ENCODE measurements at regions not wholly inside any gene's neighbourhood (a gene's known extent, or its start where the extent isn't known, plus 50 kb on each side); places are given as distances from the start of the nearest gene placed in this dataset.

- Histone ChIP-seq H3K56ac (ENCODE audit: insufficient read length, low read depth, low read length) (no peak overlapping the region), H2AFZ (ENCODE audit: low read length) (no peak overlapping the region), H2BK12ac (ENCODE audit: insufficient read length, low read depth, low read length) (no peak overlapping the region), H4K8ac (replicated peaks; ENCODE audit: insufficient read length, low read depth, low read length) (no peak overlapping the region), H3K4me2 (ENCODE audit: insufficient read depth, insufficient read length, low read length) (no peak overlapping the region), H3K14ac (ENCODE audit: insufficient read depth, low read length) (no peak overlapping the region), H4K20me1 (ENCODE audit: control insufficient read depth, insufficient read depth, insufficient read length) (no peaks in the 10 kb centered on the region), H3K27me3 (ENCODE audit: insufficient read depth, low read length) (no peaks in the 10 kb centered on the region), H2BK20ac (ENCODE audit: low read depth, low read length, poor library complexity, severe bottlenecking) (no peak overlapping the region), H4K5ac (ENCODE audit: insufficient read length, low read depth, low read length) (no peak overlapping the region), H3K27ac (ENCODE audit: insufficient read length, low read depth, low read length) (no peak overlapping the region), H3K23me2 (ENCODE audit: insufficient read length, low read depth, low read length, poor library complexity, severe bottlenecking) (no peaks in the 10 kb centered on the region), H3K4ac (ENCODE audit: low read depth, low read length) (no peak overlapping the region), H2BK120ac (ENCODE audit: low read depth, low read length, poor library complexity, severe bottlenecking) (no peak overlapping the region), H3T11ph (ENCODE audit: low read length) (no peak overlapping the region), H3K18ac (ENCODE audit: insufficient read length, low read depth, low read length) (no peak overlapping the region), H3K9me3 (ENCODE audit: control insufficient read depth, low read depth, low read length) (no peaks in the 10 kb centered on the region), H4K91ac (ENCODE audit: insufficient read length, low read depth, low read length) (no peak overlapping the region), H3K79me1 (ENCODE audit: insufficient read depth, low read depth, low read length, poor library complexity, severe bottlenecking) (no peaks in the 10 kb centered on the region), H3K4me1 (ENCODE audit: insufficient read depth, low read length) (no peaks in the 10 kb centered on the region), H2AK5ac (ENCODE audit: insufficient read length, low read length) (no peak overlapping the region), H3K9ac (ENCODE audit: extremely low read depth, insufficient read length, low read length) (no peak overlapping the region), H2BK5ac (ENCODE audit: insufficient read length, low read length) (no peak overlapping the region), H3K79me2 (ENCODE audit: insufficient read depth, low read length) (no peaks in the 10 kb centered on the region), H3K23ac (ENCODE audit: insufficient read length, low read depth, low read length) (no peak overlapping the region), H2BK15ac (ENCODE audit: low read depth, low read length) (no peak overlapping the region)
- Mint-ChIP-seq H3K4me3 (no peak overlapping the region), H3K36me3 (ENCODE audit: insufficient read depth in 1 of 3, low read depth in 3 of 3) (no peaks in the 10 kb centered on the region), H3K27me3 (ENCODE audit: low read depth) (peaks cover 33% of the 10 kb centered on the region), H3K27ac (no peak overlapping the region), H3K4me1 (peaks cover 9 to 21% of the 10 kb centered on the region in 2 experiments), H3K9me3 (peaks cover 0 to 2% of the 10 kb centered on the region in 2 experiments; a peak in 3 of 5 replicates)
- no peak for DNase-seq
- no CpG with 5 or more reads among the region's 16 CpGs for WGBS (ENCODE audit: extremely low coverage, insufficient read length, low lambda C conversion rate)
- no peak for TF ChIP-seq CTCF (conservative IDR thresholded peaks at IDR 0.05)
Observed at GRCh38 chr20:57877131-57877824, 167.5 kb upstream of the PMEPA1 start.
